Loucy (cell line): ENCODE measurements at regions not wholly inside any gene's neighbourhood (a gene's known extent, or its start where the extent isn't known, plus 50 kb on each side); places are given as distances from the start of the nearest gene placed in this dataset.

Experiments
- H2AFZ ChIP-seq: fragments of 200-600 bp; sonication (generic); 2 replicates; pipeline ENCODE4 v1.6.0; 2016; ENCODE audit warnings: antibody characterized with exemption, mild to moderate bottlenecking, low read length, moderate library complexity
- H3F3A ChIP-seq: fragments of 200-600 bp; 2 replicates; pipeline ENCODE4 v1.6.0; 2016; ENCODE audit warnings: antibody characterized with exemption, low read depth, mild to moderate bottlenecking
- H3K27me3 ChIP-seq: fragments of 200-600 bp; sonication (generic); 2 replicates; pipeline ENCODE4 v1.6.1; 2014; ENCODE audit warnings: low read length, mild to moderate bottlenecking; ENCODE audit not compliant: insufficient read depth, poor library complexity, severe bottlenecking
- H3K36me3 ChIP-seq: fragments of 200-600 bp; sonication (generic); 2 replicates; pipeline ENCODE4 v1.6.1; 2016; ENCODE audit warnings: low read length; ENCODE audit not compliant: insufficient read depth
- H3K4me1 ChIP-seq: fragments of 200-600 bp; sonication (generic); 2 replicates; pipeline ENCODE4 v1.5.1; 2014; ENCODE audit warnings: low read length, mild to moderate bottlenecking; ENCODE audit not compliant: insufficient read depth, poor library complexity, severe bottlenecking
- H3K4me2 ChIP-seq: fragments of 200-600 bp; sonication (generic); 2 replicates; pipeline ENCODE4 v1.6.0; 2014; ENCODE audit warnings: antibody characterized with exemption, low read length, low read depth, mild to moderate bottlenecking; ENCODE audit not compliant: poor library complexity, severe bottlenecking
- H3K4me3 ChIP-seq: fragments of 200-600 bp; sonication (generic); 2 replicates; pipeline ENCODE4 v1.5.1; 2014; ENCODE audit warnings: low read length, mild to moderate bottlenecking, mixed read lengths; ENCODE audit not compliant: poor library complexity, severe bottlenecking
- H3K79me2 ChIP-seq: fragments of 200-600 bp; sonication (generic); 2 replicates; pipeline ENCODE4 v1.6.1; 2014; ENCODE audit warnings: low read length; ENCODE audit not compliant: insufficient read depth
- H3K9ac ChIP-seq: fragments of 200-600 bp; sonication (generic); 2 replicates; pipeline ENCODE4 v1.6.0; 2014; ENCODE audit warnings: mild to moderate bottlenecking, low read depth, low read length, moderate library complexity; ENCODE audit not compliant: poor library complexity, severe bottlenecking
- H3K9me2 ChIP-seq: fragments of 200-600 bp; sonication (generic); replicated peaks from 2 replicates; pipeline ENCODE4 v1.6.1; 2016; ENCODE audit warnings: low read depth, low read length, mixed read lengths
- H3K9me3 ChIP-seq: fragments of 200-600 bp; sonication (generic); 2 replicates; pipeline ENCODE4 v1.6.1; 2014; ENCODE audit warnings: mild to moderate bottlenecking, antibody characterized with exemption, low read length, low read depth; ENCODE audit not compliant: insufficient read depth
- H4K20me1 ChIP-seq: fragments of 200-600 bp; sonication (generic); 2 replicates; pipeline ENCODE4 v1.6.0; 2014; ENCODE audit warnings: antibody characterized with exemption, low read length, mild to moderate bottlenecking; ENCODE audit not compliant: insufficient read depth, poor library complexity, severe bottlenecking
- EZH2phosphoT487 ChIP-seq: fragments of 200-600 bp; IDR thresholded peaks from 2 replicates; pipeline ENCODE4 v1.6.1; 2018; ENCODE audit warnings: antibody characterized with exemption, mild to moderate bottlenecking, moderate library complexity, borderline replicate concordance
- TF ChIP-seq, protein P1 (sequence below): fragments of 200-600 bp; sonication (generic); conservative IDR thresholded peaks from 2 replicates; pipeline ENCODE4 v1.5.1; 2014; ENCODE audit warnings: mild to moderate bottlenecking, antibody characterized with exemption, low read length

DNA sequence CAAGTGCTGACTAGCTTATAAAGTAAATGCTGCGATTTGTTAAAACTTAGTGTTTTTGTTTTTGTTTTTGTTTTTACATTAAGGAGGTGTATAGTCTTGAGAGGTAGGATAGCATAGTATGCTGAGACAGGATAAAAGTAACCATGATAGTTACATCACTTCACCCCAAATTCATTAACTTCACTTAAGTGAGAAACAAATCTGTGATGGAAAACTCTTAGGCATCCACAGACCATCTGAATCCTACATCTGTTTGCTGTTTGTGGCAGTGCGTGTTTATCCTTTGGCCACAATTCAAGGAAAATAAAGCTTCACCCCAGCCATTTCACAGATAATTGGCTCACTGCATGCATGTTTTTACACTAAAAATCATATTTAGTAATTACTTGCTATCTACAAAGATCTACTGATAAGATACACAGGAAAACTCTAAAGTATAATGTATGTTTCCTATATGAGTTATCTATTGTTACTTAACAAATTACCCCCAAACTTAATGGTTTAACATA lies 82.0 kb downstream of the ZNF622 start:
- no peaks in the 10 kb centered on the region for H4K20me1 ChIP-seq
- H3K4me3 ChIP-seq = no peak overlapping the region
- H3K4me2 ChIP-seq = no peak overlapping the region
- H3K9me2 ChIP-seq = no peaks in the 10 kb centered on the region
- no peaks in the 10 kb centered on the region for H3K9me3 ChIP-seq
- H3K79me2 ChIP-seq = no peaks in the 10 kb centered on the region
- H3F3A ChIP-seq = no peaks in the 10 kb centered on the region
- no peak overlapping the region for H3K9ac ChIP-seq
- no peaks in the 10 kb centered on the region for H3K36me3 ChIP-seq
- no peak for TF ChIP-seq EZH2phosphoT487
- TF ChIP-seq, protein P1, sequence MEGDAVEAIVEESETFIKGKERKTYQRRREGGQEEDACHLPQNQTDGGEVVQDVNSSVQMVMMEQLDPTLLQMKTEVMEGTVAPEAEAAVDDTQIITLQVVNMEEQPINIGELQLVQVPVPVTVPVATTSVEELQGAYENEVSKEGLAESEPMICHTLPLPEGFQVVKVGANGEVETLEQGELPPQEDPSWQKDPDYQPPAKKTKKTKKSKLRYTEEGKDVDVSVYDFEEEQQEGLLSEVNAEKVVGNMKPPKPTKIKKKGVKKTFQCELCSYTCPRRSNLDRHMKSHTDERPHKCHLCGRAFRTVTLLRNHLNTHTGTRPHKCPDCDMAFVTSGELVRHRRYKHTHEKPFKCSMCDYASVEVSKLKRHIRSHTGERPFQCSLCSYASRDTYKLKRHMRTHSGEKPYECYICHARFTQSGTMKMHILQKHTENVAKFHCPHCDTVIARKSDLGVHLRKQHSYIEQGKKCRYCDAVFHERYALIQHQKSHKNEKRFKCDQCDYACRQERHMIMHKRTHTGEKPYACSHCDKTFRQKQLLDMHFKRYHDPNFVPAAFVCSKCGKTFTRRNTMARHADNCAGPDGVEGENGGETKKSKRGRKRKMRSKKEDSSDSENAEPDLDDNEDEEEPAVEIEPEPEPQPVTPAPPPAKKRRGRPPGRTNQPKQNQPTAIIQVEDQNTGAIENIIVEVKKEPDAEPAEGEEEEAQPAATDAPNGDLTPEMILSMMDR = no peak
- no peaks in the 10 kb centered on the region for H3K27me3 ChIP-seq
- no peak overlapping the region for H2AFZ ChIP-seq
- H3K4me1 ChIP-seq = no peaks in the 10 kb centered on the region

DNA sequence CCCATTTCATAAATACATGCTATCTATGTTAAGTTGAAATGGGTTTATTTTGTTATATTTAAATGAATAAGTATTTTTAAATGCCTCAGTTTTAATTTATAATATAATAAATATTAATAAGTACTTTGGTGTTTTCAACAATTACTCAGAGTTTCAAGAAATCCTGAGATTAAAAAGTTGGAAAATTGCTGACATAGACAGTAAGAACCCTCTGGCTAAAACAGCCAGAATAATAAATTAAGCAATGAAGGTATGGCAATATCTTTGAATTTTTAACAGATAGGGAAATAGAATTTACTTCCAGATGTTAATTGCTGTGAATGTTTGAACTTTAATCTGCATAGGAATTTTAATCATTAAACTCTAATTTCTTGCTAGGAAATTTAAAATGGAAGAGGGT lies 83.6 kb downstream of the ZNF622 start:
- Histone ChIP-seq H3K9ac (no peak overlapping the region), H3K4me3 (no peak overlapping the region), H3K36me3 (no peaks in the 10 kb centered on the region), H3K4me1 (no peaks in the 10 kb centered on the region), H4K20me1 (no peaks in the 10 kb centered on the region), H3K4me2 (no peak overlapping the region), H3K79me2 (no peaks in the 10 kb centered on the region), H3F3A (no peaks in the 10 kb centered on the region), H3K27me3 (no peaks in the 10 kb centered on the region), H2AFZ (no peak overlapping the region), H3K9me3 (no peaks in the 10 kb centered on the region), H3K9me2 (no peaks in the 10 kb centered on the region)
- TF ChIP-seq, protein P1 = no peak
- no peak for TF ChIP-seq EZH2phosphoT487

DNA sequence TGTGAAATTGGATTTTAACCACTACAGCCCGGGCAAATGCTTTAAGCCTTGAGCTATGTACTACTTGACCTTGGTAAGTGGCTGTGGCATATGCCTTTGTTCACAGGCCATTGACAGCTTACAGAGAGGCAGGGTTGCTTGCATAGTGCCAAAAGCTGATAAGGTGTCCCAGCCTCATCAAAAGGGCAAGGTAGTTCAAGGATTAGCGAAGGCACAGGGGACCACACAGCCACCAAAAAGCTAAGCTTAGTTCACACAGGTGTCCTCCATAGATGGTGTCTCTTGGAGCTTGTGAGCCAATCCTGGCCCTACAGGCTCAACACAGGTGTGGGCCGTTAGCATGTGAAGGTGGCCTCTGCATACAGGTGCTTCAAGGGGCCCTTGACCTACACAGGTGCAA lies 86.8 kb downstream of the ZNF622 start:
- no peaks in the 10 kb centered on the region for H3K9me2 ChIP-seq
- H3F3A ChIP-seq = no peaks in the 10 kb centered on the region
- H3K9me3 ChIP-seq = no peaks in the 10 kb centered on the region
- no peaks in the 10 kb centered on the region for H3K36me3 ChIP-seq
- no peak for TF ChIP-seq EZH2phosphoT487
- TF ChIP-seq, protein P1 = no peak
- no peak overlapping the region for H3K9ac ChIP-seq
- no peaks in the 10 kb centered on the region for H3K27me3 ChIP-seq
- H2AFZ ChIP-seq = no peak overlapping the region
- H3K4me1 ChIP-seq = no peaks in the 10 kb centered on the region
- no peaks in the 10 kb centered on the region for H4K20me1 ChIP-seq
- H3K4me3 ChIP-seq = no peak overlapping the region
- H3K79me2 ChIP-seq = no peaks in the 10 kb centered on the region
- no peak overlapping the region for H3K4me2 ChIP-seq
